ENCODE measurements at regions not wholly inside any gene's neighbourhood (a gene's known extent, or its start where the extent isn't known, plus 50 kb on each side); places are given as distances from the start of the nearest gene placed in this dataset.

DNA sequence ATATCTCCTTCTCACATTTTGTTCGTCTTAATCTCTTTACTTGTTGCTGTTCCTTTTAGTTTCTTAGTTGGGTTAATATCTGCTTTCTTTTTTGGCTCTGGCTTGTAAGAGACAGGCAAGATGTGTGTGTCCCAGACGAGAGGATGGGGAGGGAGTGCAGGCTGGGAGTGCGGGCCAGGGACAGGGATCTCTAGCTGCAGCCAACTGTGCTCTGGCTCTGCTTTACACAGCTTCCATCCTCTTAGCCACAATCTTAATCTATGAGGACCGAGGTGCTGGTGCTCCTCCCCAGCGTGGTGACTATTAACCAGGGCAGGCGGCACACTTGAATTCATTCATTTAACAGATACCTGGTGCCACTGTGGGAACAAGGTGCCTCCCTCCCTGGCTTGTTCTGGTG, 70.9 kb upstream of the WASF3 start:
- TF ChIP-seq, protein P1, sequence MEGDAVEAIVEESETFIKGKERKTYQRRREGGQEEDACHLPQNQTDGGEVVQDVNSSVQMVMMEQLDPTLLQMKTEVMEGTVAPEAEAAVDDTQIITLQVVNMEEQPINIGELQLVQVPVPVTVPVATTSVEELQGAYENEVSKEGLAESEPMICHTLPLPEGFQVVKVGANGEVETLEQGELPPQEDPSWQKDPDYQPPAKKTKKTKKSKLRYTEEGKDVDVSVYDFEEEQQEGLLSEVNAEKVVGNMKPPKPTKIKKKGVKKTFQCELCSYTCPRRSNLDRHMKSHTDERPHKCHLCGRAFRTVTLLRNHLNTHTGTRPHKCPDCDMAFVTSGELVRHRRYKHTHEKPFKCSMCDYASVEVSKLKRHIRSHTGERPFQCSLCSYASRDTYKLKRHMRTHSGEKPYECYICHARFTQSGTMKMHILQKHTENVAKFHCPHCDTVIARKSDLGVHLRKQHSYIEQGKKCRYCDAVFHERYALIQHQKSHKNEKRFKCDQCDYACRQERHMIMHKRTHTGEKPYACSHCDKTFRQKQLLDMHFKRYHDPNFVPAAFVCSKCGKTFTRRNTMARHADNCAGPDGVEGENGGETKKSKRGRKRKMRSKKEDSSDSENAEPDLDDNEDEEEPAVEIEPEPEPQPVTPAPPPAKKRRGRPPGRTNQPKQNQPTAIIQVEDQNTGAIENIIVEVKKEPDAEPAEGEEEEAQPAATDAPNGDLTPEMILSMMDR (IDR thresholded peaks at IDR 0.05; ENCODE audit: extremely low read depth in 1 of 2, insufficient read depth in 1 of 2, low read depth in 1 of 2, low read length in 2 of 2): no peak
- no peak for TF ChIP-seq POLR2AphosphoS5 (IDR thresholded peaks at IDR 0.05; ENCODE audit: insufficient read depth, low read depth, low read length)
- TF ChIP-seq POLR2A (IDR thresholded peaks at IDR 0.05; ENCODE audit: low read depth, low read length): no peak
- no peak for TF ChIP-seq EZH2 (IDR thresholded peaks at IDR 0.05; ENCODE audit: borderline replicate concordance, low read depth, low read length, severe bottlenecking)
- no peak for TF ChIP-seq JUN (IDR thresholded peaks at IDR 0.05; ENCODE audit: borderline replicate concordance, insufficient read depth, insufficient read length, low read depth)
- TF ChIP-seq MYC (IDR thresholded peaks at IDR 0.05; ENCODE audit: low read depth, low read length): no peak
- TF ChIP-seq GATA2 (IDR thresholded peaks at IDR 0.05; ENCODE audit: insufficient read depth, insufficient read length, low read depth, low read length): no peak

Measured in endothelial cell of umbilical vein (primary cell).